Ascending aorta (tissue), 2 donors: ENCODE measurements at regions not wholly inside any gene's neighbourhood (a gene's known extent, or its start where the extent isn't known, plus 50 kb on each side); places are given as distances from the start of the nearest gene placed in this dataset.

ENCODE experiments used
- DNase-seq, 2 donors: peaks; one replicate each; pipeline ENCODE4 v3.0.0-alpha.2; 2019; ENCODE audit warnings: low spot score in 2 of 2
- H3K27ac ChIP-seq, 2 donors: fragments of 200-600 bp; sonication (generic); one replicate each; pipeline ENCODE4 v1.5.1; 2016 to 2017; ENCODE audit warnings: mild to moderate bottlenecking in 1 of 2
- H3K27me3 ChIP-seq: fragments of 200-600 bp; sonication (generic); one replicate; pipeline ENCODE4 v1.5.1; 2017
- H3K36me3 ChIP-seq, 2 donors: fragments of 200-600 bp; sonication (generic); one replicate each; pipeline ENCODE4 v1.5.1; 2016
- H3K4me1 ChIP-seq, 2 donors: fragments of 200-600 bp; sonication (generic); one replicate each; pipeline ENCODE4 v1.5.1; 2016 to 2017; ENCODE audit warnings: mild to moderate bottlenecking in 1 of 2
- H3K4me3 ChIP-seq, 2 donors: fragments of 200-600 bp; sonication (generic); one replicate each; pipeline ENCODE4 v1.5.1; 2016 to 2017; ENCODE audit warnings: mild to moderate bottlenecking in 1 of 2
- H3K9me3 ChIP-seq, 2 donors: fragments of 200-600 bp; sonication (generic); one replicate each; pipeline ENCODE4 v1.5.1; 2016
- CTCF ChIP-seq, 3 experiments: fragments of 200-600 bp in 2 of 3; fragments of 450-650 bp in 1 of 3; sonication (generic) in 2 of 3; IDR thresholded peaks; one replicate each; pipeline ENCODE4 v1.5.1; 2016 to 2019; ENCODE audit warnings: antibody characterized with exemption in 3 of 3, mild to moderate bottlenecking in 1 of 3, moderate library complexity in 1 of 3
- intact Hi-C: fragments of 100-400 bp; cut with DNase I; formaldehyde crosslinking; loops from one replicate; pipeline ENCODE4 v1.15.1; 2023

GRCh38 chr11:103830205-103830604 lies 206.2 kb upstream of the DDI1 start:
- intact Hi-C loops = no loop called here
- no peak for TF ChIP-seq CTCF (IDR thresholded peaks at IDR 0.05)
- no peak for DNase-seq
- peaks cover 0 to 10% of the 10 kb centered on the region in 2 donors for H3K9me3 ChIP-seq
- H3K27ac ChIP-seq = no peak overlapping the region
- H3K4me1 ChIP-seq = no peaks in the 10 kb centered on the region
- no peaks in the 10 kb centered on the region for H3K27me3 ChIP-seq
- H3K36me3 ChIP-seq = no peaks in the 10 kb centered on the region
- H3K4me3 ChIP-seq = no peak overlapping the region

GRCh38 chr11:103832762-103833161 lies 203.7 kb upstream of the DDI1 start:
- H3K27me3 ChIP-seq = no peaks in the 10 kb centered on the region
- no peak for DNase-seq
- H3K36me3 ChIP-seq = no peaks in the 10 kb centered on the region
- intact Hi-C loops = no loop called here
- no peak overlapping the region for H3K4me3 ChIP-seq
- no peak overlapping the region for H3K27ac ChIP-seq
- no peak for TF ChIP-seq CTCF (IDR thresholded peaks at IDR 0.05)
- H3K9me3 ChIP-seq = peaks cover 0 to 10% of the 10 kb centered on the region in 2 donors
- H3K4me1 ChIP-seq = no peaks in the 10 kb centered on the region

GRCh38 chr11:103842191-103842590 lies 194.2 kb upstream of the DDI1 start:
- no peaks in the 10 kb centered on the region for H3K4me1 ChIP-seq
- H3K36me3 ChIP-seq = no peaks in the 10 kb centered on the region
- H3K9me3 ChIP-seq = no peaks in the 10 kb centered on the region
- no peak for TF ChIP-seq CTCF (IDR thresholded peaks at IDR 0.05)
- no peak overlapping the region for H3K27ac ChIP-seq
- intact Hi-C loops = loop anchor here (5.0 kb wide), 1 partner anchor 35 kb away; no protein-coding TSS in a partner anchor
- DNase-seq = no peak
- H3K27me3 ChIP-seq = no peaks in the 10 kb centered on the region
- H3K4me3 ChIP-seq = no peak overlapping the region

GRCh38 chr11:103842795-103843194 lies 193.6 kb upstream of the DDI1 start:
- Histone ChIP-seq H3K27me3 (no peaks in the 10 kb centered on the region), H3K36me3 (no peaks in the 10 kb centered on the region), H3K9me3 (no peaks in the 10 kb centered on the region), H3K4me3 (no peak overlapping the region), H3K4me1 (no peaks in the 10 kb centered on the region), H3K27ac (no peak overlapping the region)
- DNase-seq = no peak
- intact Hi-C loops = loop anchor here (5.0 kb wide), 1 partner anchor 35 kb away; no protein-coding TSS in a partner anchor
- no peak for TF ChIP-seq CTCF (IDR thresholded peaks at IDR 0.05)

- intact Hi-C loops = loop anchor here (5.0 kb wide), 2 partner anchors 37 to 72 kb away; no protein-coding TSS in a partner anchor
Observed at GRCh38 chr11:103844327-103845215, 191.9 kb upstream of the DDI1 start.

More at GRCh38 chr11:103844327-103845215, 191.9 kb upstream of the DDI1 start:
- Histone ChIP-seq H3K27ac (no peak overlapping the region), H3K36me3 (no peaks in the 10 kb centered on the region), H3K4me1 (peaks cover 0 to 6% of the 10 kb centered on the region in 2 donors), H3K27me3 (no peaks in the 10 kb centered on the region), H3K9me3 (no peaks in the 10 kb centered on the region), H3K4me3 (no peak overlapping the region)
- DNase-seq = no peak
- no peak for TF ChIP-seq CTCF (IDR thresholded peaks at IDR 0.05)
